Brain microvascular endothelial cell (primary cell): ENCODE measurements at regions not wholly inside any gene's neighbourhood (a gene's known extent, or its start where the extent isn't known, plus 50 kb on each side); places are given as distances from the start of the nearest gene placed in this dataset.

Experiments used
- DNase-seq: peaks from one replicate; pipeline ENCODE4 v3.0.0-alpha.2; 2020
- H3K27ac ChIP-seq: fragments of 250-450 bp; sonication (Bioruptor Pico); 2 replicates; pipeline ENCODE4 v1.5.1; 2020; ENCODE audit warnings: mild to moderate bottlenecking, moderate library complexity
- H3K27me3 ChIP-seq: fragments of 250-450 bp; sonication (Bioruptor Pico); replicated peaks from 2 replicates; pipeline ENCODE4 v1.5.1; 2020; ENCODE audit warnings: mild to moderate bottlenecking
- H3K36me3 ChIP-seq: fragments of 250-450 bp; sonication (Bioruptor Pico); replicated peaks from 2 replicates; pipeline ENCODE4 v1.5.1; 2020; ENCODE audit warnings: mild to moderate bottlenecking
- H3K4me3 ChIP-seq: 2 replicates; pipeline ENCODE4 v1.5.1; 2011; ENCODE audit warnings: low read depth, mild to moderate bottlenecking, control low read depth, low read length, moderate library complexity
- in situ Hi-C: cut with HindIII; loops from 2 replicates; pipeline ENCODE4 v1.10.0; 2017; ENCODE audit warnings: low sequenced_read_pairs, low pct_ligation_motif_present
- TF ChIP-seq, protein P1 (sequence below): IDR thresholded peaks from 2 replicates; pipeline ENCODE4 v1.5.1; 2011; ENCODE audit warnings: low read depth, mild to moderate bottlenecking, moderate library complexity, low read length, control low read depth, inconsistent platforms; ENCODE audit errors: missing control alignments

DNA sequence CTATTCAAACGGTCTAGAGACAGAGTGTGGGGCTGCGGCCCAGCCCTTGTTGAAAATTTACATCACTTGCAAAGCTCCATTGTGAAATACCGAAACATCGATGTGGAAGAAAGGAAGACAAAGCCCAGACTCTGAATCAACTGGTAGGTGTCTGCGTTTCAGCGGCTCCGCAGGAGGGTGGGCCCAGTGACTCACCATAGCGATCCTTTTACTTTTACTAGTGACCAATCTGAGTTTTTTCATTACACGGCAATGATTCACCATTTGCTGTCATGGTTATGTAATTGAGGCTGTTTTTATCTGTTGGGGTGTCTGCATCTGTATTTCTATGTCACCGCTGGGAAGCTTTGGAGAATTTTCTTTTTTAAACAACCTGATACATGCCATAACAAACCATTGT, 66.6 kb upstream of the ODC1 start:
- DNase-seq = peak; percentile 98
- peak overlapping the region; percentile 69 for H3K27ac ChIP-seq
- in situ Hi-C loops = no loop called here
- H3K4me3 ChIP-seq = no peak overlapping the region
- no peaks in the 10 kb centered on the region for H3K36me3 ChIP-seq
- TF ChIP-seq, protein P1, sequence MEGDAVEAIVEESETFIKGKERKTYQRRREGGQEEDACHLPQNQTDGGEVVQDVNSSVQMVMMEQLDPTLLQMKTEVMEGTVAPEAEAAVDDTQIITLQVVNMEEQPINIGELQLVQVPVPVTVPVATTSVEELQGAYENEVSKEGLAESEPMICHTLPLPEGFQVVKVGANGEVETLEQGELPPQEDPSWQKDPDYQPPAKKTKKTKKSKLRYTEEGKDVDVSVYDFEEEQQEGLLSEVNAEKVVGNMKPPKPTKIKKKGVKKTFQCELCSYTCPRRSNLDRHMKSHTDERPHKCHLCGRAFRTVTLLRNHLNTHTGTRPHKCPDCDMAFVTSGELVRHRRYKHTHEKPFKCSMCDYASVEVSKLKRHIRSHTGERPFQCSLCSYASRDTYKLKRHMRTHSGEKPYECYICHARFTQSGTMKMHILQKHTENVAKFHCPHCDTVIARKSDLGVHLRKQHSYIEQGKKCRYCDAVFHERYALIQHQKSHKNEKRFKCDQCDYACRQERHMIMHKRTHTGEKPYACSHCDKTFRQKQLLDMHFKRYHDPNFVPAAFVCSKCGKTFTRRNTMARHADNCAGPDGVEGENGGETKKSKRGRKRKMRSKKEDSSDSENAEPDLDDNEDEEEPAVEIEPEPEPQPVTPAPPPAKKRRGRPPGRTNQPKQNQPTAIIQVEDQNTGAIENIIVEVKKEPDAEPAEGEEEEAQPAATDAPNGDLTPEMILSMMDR = no peak
- no peaks in the 10 kb centered on the region for H3K27me3 ChIP-seq

DNA sequence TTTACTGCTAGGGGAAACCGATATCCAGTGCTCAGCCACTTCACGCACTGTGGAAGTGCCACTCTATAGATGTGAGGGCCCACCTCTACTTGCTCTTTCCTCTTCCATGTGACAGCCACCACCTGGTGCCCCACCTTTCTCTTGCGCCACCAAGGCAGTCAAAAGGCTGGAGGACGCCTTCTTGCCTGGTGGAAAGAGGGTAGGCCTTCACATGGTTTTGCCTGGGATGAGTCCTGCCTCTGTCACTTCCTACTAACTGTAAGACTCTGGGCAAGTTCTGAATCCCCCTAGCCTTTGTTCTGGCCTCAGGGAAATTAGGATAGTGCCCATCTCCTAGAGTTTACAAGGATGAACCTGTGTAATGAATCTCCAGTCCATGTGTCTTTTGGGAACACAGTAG, 66.1 kb upstream of the ODC1 start:
- peak overlapping the region; percentile 69 for H3K27ac ChIP-seq
- TF ChIP-seq, protein P1 = no peak
- no peak overlapping the region for H3K4me3 ChIP-seq
- H3K27me3 ChIP-seq = no peaks in the 10 kb centered on the region
- no peaks in the 10 kb centered on the region for H3K36me3 ChIP-seq
- no peak for DNase-seq
- in situ Hi-C loops = no loop called here

DNA sequence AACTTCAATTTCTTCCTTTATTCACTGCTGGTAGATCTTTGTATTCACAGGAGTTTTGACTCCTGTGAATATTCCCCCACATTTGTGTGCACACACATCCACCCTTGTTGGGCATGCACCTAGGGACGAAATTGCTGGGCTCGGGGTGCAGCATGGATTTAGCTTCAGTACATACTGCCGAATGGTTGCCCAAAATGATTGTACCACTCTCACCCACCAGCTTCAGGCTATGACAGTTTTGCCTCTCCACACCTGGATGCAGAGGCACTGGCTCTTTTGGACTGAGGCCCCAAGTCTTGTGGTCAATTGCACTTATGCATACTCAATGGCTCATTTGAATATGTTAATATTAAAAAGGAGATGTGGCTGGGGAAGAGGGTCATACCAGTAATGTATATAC, 65.1 kb upstream of the ODC1 start:
- TF ChIP-seq, protein P1 = no peak
- H3K27ac ChIP-seq = no peak overlapping the region
- no peak overlapping the region for H3K4me3 ChIP-seq
- no peaks in the 10 kb centered on the region for H3K36me3 ChIP-seq
- in situ Hi-C loops = no loop called here
- DNase-seq = no peak
- H3K27me3 ChIP-seq = no peaks in the 10 kb centered on the region

DNA sequence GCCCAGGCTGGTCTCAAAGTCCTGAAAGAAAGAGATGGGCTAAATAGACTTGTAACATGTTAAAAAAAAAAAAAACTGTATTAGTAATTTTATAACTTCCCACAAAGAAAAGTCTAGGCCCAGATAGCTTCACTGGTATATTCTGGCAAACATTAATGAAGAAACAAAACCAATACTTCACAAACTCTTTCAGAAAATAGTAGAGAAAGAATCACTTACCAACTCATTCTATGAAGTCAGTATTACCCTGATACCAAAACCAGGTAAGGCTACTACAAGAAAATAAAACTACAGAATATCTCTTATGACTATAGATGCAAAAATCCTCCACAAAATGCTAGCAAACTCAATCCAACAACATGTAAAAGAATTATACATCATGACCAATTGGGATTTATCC, 59.9 kb upstream of the ODC1 start:
- no peak for DNase-seq
- Histone ChIP-seq H3K27me3 (no peaks in the 10 kb centered on the region), H3K36me3 (no peaks in the 10 kb centered on the region), H3K27ac (no peak overlapping the region), H3K4me3 (no peak overlapping the region)
- TF ChIP-seq, protein P1 = no peak
- in situ Hi-C loops = no loop called here

DNA sequence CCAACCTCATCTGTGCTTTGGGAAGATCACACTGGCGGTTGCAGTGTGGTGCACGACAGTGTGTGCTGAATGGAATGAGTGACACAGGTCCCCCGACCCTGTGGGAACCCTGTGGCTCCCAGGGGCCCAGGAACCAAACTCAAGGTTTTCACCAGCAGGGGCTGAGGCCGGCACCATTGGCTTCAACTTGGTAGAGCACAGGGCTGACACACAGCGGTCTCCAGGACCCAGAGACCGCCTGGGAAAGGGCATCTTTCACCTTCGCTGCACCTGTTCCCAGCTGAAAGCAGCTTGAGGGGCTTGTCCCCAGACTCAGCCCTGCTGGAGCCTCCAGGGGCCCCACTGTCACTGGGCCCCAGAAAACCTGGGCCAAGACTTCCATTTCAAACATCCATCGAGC, 59.0 kb upstream of the ODC1 start:
- TF ChIP-seq, protein P1 = no peak
- Histone ChIP-seq H3K36me3 (no peaks in the 10 kb centered on the region), H3K4me3 (no peak overlapping the region), H3K27me3 (no peaks in the 10 kb centered on the region), H3K27ac (no peak overlapping the region)
- in situ Hi-C loops = no loop called here
- no peak for DNase-seq

DNA sequence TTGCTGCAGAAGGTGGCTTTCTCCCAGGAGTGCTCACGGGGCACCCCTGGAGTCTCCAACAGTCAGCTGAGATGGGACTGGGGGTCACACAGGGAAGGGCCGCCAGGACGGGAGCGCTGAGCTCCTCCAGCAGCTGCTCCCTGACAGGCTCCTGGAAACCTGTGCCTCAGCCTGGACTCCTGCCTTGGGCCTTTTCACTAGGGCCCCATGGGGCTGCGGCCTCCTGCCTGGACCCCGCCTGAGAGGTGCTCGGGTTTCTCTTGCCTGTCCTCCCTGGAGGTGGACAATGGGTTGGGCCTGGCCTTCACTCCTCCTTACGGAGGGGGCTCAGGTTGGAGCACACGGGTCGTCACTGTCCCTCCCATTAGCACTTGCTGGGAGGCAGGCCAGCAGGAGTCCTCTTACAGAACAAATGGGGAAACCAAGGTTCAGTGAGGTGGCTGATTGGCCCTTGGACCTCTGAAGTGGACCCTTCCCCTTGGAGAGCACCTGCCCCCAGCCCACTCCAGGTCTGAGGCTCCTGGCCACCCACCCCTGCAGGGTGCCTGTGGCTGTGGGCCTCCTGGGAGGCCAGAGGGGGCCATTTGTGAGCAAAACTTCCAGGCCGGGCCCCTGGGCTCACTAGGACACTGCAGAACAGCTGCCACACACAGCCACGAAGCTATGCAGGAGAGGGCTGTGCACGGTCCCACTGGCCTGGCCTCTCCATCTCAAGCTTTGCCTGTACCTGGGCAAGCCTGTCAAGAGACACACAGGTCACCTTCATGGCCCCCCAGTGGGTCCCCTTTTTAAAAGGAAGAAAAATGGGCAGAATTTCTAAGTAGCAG, 57.1 kb upstream of the ODC1 start:
- no peak overlapping the region for H3K4me3 ChIP-seq
- in situ Hi-C loops = no loop called here
- no peaks in the 10 kb centered on the region for H3K36me3 ChIP-seq
- no peak for DNase-seq
- no peaks in the 10 kb centered on the region for H3K27me3 ChIP-seq
- no peak overlapping the region for H3K27ac ChIP-seq
- TF ChIP-seq, protein P1 = no peak
